ENCODE measurements at regions not wholly inside any gene's neighbourhood (a gene's known extent, or its start where the extent isn't known, plus 50 kb on each side); places are given as distances from the start of the nearest gene placed in this dataset.

DNA sequence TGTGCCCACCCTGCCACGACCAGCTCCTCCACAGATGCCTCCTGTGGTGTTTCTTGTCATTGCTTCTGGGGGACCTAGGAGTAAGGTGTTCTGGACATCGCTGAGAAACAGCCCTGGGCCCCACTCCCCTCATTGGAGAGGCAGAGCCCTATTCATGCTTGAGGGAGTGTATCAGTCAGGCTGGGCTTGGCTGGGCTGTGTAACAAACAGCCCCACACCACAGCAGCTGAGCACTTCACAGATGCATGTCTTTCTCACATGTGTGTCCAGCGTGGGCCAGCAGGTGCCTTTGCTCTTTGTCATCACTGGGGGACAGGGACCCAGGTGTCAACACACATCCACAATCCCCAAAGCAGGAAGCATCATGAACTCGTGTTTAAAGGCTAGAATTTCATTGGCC is 65.1 kb upstream of the FBRSL1 start:
- DNase-seq = no peak

DNA sequence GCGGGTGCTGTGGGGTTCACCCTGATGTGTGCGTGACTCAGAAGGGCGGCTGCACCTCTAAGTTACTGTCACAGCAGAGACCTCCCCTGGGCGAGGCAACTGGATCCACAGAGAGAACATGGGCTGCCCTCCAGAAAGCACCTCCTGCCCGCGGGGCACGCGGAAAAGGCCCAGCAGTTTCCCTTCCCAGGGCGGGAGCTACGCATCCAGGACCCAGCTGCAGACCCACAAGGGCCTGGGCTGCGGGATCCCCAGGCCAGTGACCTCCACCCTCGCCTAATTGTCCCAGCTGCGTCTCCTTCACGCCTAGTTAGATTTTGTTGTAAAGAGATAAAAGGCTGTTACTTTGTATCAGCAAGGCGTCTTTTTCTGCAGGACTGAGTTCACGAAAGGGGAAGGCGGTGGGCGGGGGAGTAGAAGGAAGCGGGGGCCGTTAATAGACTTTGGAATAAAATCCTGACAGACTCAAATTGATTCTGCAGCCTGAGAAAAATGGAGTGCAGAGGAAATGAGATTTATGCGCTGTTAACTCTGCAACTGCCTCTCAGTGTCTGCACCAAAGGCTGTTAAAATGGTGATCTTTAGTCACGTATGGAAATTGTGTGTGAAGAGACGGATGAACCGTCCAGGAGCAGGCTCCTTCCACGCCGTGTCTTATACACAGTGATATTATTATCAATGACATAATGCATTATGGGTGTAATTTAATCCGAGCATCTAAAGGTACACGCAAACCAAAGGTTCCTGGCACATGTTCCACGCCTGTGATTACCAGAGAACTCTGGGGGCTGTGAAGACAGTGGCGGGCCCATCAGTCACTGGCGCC is 65.9 kb upstream of the FBRSL1 start:
- no peak for DNase-seq

DNA sequence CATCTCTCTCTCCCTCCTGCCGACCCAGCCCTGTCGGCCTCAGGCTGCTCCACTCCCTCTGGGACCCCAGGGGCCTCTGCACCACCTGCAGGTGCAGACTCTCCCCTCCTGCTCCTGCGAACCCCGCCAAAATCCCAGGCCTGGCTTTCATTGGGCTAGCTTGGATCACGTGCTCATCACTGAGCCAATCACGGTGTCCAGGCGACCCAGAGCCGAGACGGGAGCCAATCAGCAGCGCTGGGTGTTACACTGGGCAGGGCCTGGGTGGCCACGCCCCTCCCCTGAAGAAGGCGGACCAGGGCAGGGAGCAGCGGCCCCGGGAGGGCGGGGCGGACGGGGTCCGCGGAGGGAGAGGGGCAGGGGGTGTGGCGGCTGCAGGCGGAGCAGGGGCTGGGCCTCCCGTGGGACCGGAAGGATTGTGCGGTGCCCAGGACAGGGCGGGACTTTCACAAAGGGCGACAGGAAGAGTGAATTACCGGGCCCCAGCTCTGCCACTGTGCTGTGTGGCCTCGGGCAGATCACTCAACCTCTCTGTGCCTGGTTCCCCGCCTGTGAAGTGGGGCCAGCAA is 66.6 kb upstream of the FBRSL1 start:
- DNase-seq = no peak

DNA sequence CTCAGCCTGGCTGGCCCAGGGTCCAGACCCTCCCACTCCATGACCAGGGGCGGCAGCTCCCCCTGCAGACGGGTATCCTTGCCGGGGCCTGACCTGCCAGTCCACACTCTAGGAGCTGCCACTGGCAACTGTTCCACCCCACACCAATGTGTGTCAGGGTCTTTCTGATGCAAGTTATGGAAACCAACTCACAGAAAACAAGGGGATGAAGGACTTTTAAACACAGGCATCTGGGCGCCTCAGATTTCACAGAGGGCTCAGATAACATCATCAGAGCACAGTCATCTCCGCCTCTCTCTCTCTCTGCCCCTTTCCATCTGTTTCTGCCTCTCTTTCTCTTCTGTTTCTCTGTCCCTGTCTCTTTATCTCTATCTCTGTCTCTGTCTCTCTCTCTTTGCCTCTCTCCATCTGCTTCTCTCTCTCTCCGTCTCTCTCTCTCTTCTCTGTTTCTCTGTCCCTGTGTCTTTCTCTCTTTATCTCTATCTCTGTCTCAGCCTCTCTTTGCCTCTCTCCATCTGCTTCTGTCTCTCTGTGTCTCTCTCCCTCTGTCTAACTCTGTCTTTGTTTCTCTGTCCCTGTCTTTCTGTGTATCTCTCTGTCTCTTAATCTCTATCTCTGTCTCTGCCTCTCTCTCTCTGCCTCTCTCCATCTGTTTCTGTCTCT is 67.4 kb upstream of the FBRSL1 start:
- DNase-seq = peak; percentile 64

DNA sequence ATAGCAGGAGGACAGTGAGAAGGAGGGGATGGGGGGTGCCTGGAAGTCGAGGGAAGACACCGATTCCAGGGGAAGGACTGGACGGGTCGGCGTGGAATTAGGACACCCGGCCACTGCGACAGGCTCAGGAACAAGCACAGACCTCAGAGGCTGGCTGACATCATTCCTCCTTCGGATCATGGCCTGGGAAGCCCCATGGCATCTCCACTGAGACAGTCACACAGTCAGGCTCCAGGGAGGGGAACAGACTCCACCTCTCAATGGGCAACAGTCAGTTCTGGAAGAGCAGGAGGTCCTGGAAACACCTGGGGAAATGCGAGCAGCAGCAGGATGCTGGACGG is 67.9 kb upstream of the FBRSL1 start:
- DNase-seq = no peak

DNA sequence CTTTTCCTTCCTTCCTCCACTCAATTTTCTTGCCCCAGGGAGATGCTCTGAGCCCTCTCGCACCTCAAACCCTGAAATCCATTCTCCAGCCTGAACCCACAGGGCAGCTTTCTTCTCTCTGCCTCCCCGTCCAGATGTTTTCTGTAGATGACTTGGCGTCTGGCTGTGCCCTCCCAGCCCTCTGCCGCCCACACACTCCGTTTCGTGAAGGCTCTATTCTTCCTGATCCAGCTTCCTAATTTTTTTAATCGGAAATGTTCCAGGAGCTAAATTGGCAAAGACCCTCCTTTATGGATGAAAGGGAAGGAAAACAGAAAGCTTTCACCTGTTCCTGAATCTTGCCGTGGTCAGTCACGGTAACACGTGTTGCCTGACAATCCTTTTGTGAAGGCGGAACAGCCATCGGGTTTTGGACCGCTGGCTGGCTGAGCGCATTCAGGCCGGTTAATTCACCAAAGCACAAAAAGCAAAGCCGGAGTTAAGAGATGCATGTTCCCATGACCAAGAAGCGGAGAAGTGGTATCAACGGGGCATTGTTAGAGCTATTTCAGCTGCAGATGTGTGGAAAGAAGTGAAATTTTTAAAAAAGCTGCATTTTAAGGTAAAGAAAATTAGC is 70.2 kb upstream of the FBRSL1 start:
- DNase-seq = no peak

DNA sequence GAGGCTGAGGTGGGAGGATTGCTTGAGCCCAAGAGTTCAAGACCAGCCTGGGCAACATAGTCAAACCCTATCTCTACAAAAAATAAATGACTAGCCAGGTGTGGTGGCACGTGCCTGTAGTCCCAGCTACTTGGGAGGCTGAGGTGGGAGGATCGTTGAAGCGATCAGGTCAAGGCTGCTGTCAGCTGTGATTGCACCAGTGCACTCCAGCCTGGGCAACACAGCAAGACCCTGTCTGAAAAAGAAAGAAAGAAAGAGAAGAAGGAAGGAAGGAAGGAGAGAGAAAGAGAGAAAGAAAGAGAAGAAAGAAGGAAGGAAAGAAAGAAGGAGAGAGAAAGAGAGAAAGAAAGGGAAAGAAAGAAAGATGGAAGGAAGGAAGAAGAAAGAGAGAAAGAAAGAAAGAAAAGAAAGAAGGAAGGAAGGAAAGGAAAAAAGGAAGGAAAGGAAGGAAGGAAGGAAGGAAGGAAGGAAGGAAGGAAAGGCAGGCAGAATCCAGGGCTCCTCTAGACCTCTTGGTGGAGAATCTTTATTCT is 71.5 kb upstream of the FBRSL1 start:
- DNase-seq = no peak

DNA sequence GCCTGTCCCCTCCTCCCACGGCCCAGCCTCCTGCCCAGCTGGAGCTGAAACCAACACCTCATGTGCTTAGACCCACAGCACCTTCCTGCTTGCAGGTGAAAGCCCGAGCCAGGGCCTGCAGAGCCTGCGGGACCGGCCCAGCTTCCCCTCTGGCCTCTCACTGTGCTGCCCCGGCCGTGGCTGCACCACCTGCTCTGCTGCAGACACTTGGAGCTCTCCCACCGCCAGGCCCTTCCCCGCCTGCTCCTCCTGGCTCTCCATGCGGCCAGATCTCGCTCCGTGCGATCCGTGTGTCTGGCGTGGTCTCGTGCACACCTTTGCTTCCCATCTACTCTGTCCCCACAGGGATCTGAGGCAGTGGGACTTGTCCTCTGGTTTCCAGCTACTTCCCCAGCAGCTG is 72.2 kb upstream of the FBRSL1 start:
- DNase-seq = no peak

DNA sequence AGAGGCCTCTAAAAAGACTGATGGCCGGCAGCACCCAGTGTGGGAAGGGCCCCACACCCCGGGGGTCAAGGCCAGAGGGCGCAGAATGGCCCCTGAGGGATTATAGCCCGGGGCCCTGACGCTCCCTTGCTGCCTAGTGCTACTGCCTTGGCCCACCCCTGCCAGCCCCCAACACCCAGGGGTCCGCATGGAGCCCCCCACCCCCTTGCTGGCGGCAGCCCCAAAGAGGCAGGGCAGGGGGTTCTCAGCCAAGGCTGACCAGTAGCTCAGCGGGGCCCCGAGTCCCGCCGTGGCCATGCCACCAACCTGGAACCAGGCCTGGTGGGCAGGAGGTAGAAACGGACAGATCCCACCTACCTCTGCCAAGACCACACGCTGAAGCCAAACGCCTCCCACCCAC is 73.1 kb upstream of the FBRSL1 start:
- DNase-seq = no peak

DNA sequence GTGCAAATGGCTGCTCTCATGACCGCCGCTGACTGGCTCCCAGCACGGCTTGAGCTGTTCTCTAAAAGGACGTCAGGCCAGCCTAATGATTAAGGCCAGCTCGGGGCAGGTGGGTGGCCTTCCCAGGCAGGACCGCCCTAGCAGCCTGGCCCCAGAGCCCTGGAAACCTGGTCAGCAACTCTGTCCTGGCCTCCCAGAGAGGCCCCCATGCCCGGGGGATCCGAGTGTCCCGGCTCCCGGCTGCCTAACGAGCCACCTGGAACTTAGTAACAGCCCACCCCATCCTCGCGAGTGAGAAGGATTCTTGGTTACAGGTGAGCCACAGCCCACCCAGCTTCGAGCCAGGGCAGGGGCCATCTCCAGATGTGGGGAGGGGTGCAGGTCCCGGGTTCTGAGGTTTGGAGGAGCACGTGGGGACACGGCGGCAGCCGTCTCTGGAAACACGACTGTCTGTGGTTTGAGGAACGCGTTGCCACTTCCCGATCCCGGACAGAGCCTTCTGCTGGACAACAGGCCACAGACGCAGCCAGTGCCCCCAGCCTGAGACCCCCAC is 73.8 kb upstream of the FBRSL1 start:
- no peak for DNase-seq

DNA sequence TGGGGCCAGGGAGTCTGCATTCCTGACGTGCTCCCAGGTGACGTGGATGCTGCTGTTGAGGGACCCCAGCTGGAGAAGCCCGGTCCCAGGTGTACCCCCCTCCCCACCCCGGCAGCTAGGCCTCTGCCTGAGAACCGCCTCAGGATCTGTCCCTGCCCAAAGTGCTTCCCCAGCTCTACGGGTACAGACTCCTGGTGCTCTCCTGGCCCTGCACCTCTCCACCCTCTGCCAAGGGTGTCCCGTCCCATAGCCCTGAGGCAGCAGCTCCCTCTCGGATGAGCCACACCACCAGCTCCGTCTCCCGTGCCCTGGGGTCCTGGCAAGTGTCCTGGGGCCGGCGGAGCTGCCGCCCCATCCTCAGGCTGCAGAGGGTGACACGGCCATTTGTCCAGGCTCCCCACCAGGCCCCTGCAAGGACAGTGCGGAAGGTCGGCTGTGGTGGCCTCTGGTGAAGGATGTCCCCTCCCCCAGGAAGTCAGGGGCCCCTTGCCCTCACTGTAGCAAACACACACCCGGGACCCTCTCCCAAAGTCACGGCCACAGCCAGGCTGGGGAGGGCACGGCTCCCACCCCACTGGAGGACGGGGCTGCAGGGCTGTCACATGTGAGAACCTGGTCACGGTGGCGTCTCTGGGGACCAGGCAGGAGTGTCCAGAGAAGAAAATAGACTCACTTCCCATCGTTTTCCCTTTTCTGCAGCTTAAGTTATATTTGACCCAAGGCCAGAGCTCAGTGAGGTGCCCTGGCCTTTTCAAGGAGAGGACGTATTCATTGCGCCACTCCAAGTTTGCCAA is 74.4 kb upstream of the FBRSL1 start:
- DNase-seq = no peak

DNA sequence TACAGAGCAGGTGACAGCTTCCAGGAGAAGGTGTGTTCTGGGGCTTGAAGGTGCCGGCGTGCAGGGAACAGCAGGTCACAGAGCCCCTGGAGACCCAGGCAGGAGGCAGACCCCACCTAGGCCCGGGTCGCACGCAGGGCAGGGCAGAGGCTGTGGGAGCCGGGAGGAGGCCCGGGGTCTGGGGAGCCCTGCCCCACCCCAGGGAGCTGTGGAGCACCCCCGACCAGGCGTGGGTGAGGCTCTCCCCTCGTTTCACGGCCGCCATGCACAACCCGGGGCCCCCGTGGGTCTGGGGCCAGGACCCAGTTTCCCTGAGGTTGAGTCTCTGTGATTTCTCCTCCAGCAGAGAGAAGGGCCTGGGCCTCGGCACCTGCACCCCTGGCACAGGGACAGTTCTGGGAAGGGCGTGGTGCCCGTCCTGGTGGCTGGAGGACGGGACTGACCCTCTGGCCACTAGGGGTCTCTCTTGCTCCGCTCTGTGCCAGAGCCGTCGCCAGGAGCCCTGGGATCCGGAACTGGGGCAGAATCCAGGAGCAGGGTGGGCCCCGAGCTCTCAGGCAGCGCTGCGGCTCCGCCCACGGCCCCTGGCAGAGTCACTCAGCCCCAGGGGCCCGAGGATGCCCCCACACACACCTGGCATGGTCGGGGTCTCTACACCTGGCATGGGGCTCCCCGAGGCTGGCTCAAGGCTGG is 75.2 kb upstream of the FBRSL1 start:
- DNase-seq = peak; percentile 76

DNA sequence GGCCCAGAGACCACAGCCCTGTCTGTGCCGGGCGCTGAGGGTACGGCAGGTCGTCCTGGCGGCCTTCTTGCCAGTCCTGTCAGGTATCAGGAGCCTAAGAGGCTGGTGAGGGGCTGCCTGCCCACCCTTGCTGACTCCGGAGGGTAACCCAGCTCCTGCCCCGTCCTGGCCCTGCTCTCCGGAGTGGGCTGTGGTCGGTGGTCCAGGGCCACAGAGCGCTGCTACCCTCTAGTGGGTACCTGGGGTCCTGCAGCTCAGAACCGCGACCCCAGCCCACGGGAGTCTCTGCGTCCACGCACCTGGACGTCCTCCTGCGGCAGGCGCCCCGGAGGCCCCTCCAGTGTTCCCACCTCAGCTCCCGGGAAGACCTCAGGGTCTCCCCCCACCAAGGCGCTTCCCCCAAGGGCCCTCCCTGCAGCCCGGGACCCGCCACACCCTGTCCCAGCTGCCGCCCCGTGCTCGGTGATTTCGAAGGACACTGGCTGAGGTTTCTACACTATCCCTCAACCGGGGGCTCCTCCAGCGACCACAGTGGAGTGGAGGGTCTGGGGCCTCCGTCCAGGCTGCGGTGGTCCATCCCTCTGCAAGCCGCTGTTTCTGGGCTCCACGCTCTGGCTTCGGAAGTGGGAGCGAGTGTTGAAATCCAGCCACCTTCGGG is 75.9 kb upstream of the FBRSL1 start:
- no peak for DNase-seq

DNA sequence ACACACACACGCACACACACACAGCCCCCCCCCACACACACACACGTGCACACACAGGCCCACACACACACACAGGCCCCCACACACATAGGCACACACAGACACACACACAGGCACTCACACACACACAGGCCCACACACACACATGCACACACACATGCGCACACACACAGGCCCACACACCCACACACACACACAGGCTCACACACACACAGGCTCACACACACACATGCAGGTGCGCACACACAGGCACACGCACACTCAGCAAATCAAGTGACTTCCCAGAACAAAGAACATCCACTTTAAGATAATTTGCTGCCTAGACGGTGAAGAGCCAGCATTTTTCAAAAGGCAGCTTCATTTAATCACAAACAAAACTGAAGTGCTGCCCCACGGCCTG is 78.5 kb upstream of the FBRSL1 start:
- DNase-seq = no peak

DNA sequence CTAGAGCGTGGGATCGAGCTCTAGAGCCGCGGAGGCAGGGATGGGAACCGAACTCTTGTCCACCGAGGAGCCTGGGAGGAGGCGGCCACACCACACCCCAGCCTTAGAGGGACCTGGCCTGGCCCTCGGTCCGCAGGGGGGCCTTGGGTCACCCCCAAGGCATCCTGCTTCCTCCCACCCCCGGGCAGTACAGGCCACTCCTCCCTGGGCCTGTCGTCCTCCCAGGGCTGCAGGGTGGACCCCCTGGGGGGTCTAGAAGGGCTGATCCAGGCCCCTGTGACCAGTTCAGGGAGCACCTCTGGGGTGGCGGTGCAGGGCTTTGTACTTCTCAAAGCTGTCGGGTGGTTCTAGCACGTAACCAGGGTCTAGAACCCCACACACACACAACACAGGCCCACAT is 79.1 kb upstream of the FBRSL1 start:
- DNase-seq = no peak

DNA sequence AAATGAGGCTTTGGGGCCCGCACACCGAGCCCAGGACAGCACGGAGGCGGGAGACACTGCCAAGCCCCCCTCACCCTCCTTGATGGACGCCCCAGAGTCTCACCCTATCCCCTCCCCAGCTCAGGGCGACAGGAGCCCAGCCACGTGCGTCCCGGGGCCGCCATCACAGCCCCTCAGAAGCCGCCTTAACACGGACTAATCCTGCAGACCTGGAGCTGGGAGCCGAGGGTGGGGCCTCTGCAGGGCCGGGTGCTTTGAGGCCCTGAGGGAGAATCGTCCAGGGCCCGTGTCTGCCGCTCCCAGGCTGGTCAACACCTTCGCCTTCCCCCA is 79.7 kb upstream of the FBRSL1 start:
- DNase-seq = no peak

DNA sequence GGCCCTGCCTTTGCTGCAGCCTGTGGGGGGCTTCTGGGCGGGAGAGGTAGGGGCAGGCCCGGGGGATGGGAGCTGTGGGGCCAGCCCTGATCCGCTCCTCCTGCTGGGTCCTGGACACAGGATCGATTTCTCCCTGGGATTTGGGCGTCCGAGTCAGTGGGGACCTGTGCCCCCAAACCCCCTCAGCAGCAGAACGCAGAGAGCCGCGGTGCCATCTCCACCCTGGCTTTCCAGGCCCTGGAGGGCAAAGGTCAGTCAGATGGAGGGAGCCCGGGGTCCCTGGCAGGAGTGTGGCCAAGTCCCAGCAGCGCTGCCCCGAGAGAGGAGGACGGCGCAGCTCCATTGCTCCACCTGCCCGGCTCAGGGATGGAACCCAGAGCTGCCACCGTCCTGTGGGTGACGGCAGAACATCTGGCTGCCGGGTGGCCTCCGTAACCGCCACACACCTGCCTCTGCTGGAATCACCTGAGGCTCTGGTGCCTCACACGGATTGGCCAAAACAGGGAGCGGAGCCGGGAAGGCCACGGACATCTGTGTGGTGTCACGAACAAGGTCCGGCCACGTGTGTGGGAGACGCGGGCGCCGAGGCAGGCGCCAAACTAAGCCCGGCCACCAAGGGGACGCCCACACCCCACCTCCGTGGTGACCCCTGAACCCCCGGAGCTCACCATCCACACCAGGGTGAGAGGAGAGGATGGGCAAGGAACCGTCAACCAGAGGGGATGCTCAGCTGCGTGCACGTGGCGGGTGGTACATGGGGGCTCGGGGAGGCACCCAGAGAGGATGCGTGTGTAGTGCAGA is 80.3 kb upstream of the FBRSL1 start:
- DNase-seq = no peak

DNA sequence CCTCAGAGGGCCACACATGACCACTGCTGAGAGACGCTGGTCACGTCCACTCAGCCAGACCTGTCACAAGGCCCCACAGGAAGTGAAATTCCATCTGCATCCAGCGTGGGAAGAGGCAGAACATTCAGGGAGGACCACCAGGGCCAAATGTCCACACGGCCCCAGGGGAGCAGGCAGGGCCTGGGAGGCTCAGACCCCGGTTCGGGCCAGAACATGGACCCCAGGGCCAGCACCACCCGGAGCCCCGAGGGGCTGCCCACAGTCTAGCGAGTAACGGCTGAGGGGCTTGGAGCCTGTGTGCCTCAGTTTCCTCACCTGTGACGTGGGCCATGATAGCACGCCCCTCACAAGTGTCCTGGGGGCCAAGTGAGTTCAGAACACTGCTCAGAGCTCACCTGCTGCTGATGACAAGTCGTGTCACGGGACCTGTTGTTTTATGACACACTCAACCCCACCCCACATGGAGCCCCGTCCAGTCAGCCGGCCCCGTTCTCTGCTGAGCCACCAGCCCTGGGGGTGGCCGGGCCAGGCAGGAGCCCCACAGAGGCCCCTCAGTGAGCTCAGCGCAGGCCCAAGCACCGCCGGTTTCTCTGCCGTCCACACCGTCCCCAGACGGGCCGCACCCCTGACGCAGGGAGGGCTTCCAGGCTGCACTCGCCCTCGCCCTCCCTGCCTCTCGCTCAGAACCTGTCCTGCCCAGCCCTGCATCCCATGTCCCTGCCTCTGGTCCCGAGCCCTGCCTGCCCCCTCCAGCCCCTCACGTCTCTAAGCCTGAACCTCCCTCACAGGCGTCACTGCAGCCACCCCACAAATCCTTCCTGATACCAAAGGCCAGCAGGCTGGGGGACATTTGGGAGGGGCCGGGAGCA is 79.5 kb upstream of the GALNT9 start:
- no peak for DNase-seq

DNA sequence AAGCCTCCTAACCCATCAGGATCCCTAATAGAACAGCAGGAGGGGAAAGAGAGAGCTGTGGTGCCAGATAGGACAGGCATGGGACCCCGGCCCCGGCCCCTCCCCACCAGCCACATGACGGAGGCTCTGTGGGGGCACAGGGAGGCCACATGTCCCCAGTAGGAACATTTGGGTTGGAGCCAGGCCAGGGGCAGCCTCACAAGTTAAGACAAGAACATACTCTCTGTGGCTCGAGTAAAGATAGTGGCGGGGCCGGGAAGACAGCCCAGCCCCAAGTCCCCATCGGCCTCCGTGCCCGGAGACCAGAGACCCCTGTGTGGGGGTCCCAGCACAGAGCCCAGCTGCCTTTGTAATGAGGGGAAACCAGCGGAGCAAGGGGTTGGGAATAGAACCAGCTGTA is 78.6 kb upstream of the GALNT9 start:
- DNase-seq = no peak
